CD4-positive, alpha-beta T cell treated with Interferon gamma for 1 hour (primary cell): ENCODE measurements at regions not wholly inside any gene's neighbourhood (a gene's known extent, or its start where the extent isn't known, plus 50 kb on each side); places are given as distances from the start of the nearest gene placed in this dataset.
A peak's percentile ranks its signal among the peaks of the same experiment; 100 is the strongest.

Experiments
- DNase-seq: peaks from one replicate; pipeline ENCODE4 v3.0.0-alpha.2; 2020

DNA sequence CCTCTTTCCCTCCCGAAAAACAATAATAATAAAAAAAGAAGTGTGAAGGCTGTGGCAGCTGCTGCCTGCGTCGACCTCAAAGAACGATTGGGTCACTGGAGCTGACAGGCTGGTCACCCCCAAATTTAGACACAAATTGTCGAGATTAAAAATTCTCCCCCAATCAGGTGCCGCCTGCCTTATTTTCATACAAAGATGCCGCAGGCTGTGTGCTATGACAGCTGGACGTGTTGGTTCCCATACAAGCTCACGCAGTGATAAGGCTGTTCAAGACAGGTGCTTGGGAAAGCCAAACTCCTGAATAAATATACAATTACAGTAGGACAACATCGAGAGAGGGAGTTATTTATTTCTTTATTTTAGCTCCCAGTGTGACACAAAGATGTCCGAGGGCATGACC, 1041.8 kb downstream of the VRK1 start:
- DNase-seq, result no peak

DNA sequence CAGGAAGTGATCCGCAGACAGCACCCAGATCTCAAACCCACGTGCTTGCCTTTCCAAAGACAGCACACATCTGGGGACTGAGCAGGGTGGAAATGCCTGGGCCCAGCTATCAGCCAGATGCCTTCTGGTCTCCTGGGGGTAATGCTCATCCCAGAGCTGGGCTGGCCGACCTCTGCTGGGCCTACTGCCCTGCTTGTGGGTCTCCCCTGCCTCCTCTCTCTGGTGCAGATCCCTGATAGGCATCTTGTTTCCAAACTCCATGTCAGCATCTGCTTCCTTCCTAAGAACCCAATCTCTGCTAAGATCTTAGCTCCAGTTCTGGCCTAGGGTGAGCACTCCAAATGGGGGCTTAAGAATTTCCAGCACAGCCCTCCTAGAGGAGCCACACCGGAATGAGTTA, 1043.0 kb downstream of the VRK1 start:
- no peak for DNase-seq

DNA sequence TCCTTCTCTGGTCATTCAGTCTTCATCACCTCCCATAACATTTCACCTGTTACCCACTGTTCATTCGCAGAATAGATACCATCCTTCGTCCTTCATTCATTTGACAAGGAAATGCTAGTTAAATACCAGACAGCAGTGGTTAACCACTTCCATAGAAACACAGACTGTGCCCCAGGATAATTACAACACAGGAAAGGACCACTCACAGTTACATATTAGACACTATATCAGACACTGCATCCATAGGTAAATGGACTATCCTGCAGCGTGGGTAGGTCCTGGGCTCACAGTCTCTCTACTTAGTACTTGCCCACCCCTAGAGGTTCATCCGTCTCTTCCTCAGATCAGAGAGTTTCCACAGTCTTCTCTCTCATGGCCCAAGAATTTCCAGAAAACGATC, 1044.6 kb downstream of the VRK1 start:
- DNase-seq, result no peak

DNA sequence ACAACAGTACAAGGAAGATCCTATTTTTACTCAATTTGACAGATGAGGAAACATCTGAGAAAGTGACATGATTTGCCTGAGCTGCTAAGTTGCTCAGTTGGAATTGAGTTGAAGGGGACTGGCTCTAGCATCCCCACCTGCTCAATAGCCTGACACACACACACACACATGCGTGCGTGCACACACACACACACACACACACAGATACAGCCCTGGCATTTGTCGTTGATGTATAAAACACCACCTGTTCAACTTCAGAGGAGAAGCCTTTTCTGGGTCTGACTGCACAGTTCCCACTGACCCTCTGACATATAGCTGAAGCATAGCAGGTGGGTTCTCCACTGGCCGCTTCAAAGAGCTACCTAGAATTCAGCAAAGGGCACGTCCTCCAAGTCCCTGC, 1045.9 kb downstream of the VRK1 start:
- DNase-seq, result no peak

DNA sequence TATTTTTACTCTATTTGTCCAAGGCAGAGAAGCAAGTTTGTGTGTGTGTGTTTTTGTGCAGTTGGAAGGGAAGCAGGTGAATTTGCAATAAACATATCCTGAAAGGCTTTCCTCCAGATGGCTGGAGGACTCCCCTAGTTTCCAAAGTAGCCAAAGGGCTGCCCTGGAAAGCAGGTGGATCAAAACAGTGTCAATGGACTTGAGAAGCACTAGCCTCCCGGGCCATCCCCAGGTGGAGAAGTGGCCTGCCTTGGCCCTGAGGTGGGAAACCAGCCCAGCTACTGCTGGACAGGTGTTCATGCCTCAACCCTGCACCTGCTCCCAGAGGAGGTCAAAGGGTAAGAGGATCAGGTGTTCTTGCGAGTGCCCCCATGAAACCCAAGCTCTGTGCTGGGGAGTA, 1046.9 kb downstream of the VRK1 start:
- DNase-seq, result no peak

DNA sequence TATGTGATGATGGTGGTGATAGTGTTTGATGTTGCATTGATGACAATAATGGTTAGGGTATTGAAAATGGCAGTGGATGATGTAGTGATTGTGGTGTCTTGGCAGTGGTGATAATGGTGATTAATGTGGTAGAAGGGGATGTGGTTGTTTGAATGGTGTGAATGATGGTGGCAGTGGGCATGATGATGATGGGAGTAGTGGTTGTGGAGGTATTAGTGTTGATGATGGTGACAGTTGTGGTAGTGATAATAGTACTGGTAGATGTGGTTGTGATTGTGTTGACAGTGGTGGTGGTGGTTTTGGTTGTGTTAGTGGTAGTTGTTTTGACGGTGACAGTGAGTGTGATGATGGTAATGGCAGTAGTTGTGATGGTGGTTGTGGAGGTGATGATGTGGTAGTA, 1049.0 kb downstream of the VRK1 start:
- DNase-seq, result no peak

DNA sequence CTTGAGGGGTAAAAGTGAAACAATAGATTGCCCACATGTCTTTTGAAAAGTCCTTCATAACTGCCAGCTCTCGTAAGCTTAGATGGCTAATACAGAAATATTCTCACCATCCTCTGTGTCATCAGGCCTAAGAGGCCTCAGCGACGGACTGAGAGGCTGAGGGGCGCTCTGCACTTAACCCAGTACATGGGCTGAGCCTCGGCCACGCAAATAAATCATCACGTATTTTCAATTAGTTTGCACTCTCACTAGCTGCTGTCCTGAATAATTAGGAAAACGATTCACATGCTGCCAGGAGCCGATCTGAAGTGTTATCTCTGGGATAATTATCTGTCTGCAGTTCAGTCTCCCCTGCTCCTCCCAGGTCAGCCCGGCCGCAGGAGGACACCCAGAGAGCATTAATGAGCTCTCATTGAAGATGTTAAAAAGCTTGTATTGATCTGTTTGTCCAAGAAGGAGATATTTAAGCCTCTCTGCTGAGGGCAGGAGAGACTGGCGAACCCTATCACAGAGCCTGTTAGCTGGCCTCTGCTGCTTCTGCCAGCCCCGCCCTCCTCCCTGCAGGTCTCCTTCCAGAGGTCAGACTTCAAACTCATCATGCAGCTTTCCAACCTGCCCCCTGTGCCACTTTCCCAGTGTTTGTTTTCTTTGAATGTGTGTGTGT, 1051.3 kb downstream of the VRK1 start:
- DNase-seq, result no peak

DNA sequence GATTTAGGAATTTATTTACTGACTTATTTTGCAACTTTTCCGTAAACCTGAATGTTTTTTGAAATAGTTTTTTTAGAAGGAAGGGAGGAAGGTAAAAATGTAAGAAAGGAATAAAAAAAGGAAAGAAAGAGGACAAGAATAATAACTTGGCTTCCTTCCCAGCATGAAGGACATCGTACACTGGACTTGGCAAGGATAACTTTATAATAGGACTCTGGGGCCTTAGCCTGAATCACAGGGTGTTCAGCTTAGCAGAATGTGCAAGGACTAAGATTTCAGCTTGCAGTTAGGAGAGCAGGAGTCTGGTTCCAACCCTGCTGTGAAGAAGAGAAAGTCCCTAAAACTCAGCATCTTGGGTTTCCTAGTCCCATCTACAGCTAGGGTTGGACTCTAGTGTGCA, 1053.3 kb downstream of the VRK1 start:
- no peak for DNase-seq

DNA sequence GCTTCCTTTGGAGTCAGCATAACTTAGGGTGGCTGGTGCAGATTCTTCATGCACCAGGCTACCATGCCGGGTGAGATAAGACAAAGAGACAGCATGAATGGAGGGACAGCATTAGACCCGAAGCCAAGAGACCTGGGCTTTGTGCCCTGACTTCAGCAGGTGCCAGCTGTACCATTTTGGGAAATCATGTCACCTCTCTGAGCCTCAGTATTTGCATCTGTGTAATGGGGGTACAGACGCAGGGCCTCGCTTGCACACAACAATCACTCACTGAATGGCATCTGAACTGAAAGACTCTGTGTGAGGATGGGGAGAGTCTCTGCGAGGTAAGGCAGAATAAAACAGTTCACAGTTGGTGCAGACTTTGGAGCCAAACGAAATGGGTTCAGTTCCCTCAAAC, 1053.7 kb downstream of the VRK1 start:
- no peak for DNase-seq

DNA sequence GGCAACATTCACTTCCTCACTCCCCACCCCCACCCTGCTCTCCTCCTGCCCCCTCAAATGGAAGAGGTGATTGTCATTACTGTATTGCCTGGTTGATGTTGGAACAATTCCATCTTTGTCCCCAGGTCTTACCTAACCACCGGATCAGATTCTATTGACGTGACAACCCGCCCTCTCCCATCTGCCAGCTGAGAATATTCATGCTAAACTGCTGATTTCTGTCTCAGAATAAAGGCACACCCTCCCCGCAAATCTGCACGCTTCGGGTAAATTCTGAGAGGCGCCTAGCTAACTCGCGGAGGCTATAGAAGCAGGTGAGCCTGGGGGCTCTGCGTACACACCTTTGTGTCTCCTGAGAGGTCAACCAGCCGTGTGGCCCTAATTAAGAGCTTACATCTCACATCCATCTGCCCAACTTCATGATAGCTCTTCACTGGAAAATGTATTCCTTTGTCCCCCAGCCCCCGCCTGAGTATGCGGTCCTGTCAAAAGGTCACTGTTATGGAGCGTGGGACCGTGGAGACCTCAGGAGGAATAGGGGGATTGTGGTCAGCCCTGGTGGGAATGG, 1054.3 kb downstream of the VRK1 start:
- DNase-seq, result no peak

DNA sequence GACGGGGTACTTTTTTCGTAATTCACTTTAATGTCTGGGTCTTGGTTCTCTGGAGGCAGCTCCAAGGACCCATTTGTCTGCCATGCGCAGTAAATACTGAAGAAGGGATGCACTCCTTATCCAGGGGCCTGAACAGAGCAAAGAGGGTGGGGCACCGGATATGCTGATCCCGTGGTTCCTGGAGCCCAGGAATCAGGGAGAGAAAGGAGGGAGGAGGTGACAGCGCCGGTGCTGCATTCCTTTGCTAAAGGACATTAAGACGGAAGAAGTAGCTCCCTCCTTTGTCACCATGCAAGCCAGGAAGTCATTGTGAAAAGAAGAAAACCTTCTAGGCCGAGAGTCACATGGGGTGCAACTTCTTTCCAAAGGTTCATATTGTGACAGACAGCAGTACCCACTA, 1057.7 kb downstream of the VRK1 start:
- no peak for DNase-seq

DNA sequence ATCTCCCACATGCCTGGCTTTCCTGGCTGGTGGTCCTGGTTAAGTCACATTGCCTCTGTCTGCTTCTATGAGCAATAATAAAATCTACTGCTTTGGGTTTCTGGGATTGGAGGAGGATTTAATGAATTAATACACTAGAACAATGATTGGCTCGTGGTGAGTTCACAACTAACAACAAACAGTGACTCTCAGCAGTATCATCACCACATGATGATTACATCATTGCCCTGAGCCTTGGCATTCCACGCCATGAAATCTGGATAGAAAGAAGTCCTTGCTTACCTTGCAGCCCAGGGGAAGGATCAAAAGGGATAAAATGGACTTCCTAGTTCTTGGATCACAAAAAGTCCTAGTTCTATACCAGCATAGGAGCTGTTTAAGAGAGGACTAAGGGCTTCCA, 1069.0 kb downstream of the VRK1 start:
- no peak for DNase-seq

DNA sequence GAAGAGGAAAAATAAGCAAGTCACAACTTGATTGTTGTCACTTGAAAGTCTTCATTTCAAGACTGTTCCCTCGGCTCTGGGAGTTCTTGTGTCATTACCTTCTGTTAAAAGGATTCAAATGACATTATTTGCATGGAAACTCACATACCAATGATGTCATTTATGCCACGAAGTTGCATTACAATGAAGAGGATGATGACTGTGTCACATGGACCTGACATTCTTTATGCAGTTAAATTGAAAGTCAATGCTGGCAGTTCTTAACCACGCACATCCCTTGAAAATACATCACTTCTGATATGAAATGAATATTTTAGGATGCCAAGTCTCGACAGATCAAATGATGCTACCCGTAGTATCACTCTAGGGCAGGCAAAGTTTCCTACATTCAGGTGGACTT, 1069.5 kb downstream of the VRK1 start:
- DNase-seq, result no peak

DNA sequence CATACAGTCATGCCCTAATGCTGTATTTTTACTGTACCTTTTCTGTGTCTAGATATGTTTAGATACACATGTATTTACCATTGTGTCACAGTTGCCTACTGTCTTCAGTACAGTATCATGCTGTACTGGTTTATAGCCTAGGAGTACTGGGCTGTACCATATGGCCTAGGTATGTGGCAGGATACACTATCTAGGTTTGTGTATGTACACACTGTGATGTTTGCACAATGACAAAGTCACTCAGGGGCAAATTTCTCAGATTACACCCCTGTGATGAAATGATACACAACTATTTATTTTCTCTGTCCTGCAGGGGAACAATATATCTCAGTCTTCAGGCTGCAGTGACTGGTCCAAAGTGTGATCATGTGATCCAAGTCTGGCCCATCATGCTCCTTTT, 1076.1 kb downstream of the VRK1 start:
- no peak for DNase-seq

DNA sequence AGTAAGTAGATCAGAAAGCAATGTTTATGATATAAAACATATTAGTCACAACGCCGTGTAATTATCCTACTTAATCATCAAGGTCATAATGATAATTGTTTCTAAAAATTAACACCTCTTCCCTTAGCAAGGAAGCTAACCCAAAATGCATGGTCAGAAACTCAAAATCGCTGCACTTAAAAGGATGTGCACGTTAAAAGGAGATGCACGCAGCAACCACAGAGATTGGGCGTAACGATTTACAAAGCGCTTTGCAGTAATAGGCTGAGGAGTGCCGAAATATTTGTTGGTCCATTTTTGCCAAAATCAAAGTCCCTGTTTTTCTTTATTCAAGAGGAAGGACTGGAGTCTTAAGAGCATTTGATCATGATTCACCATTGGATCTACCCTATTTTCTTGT, 1077.2 kb downstream of the VRK1 start:
- no peak for DNase-seq

DNA sequence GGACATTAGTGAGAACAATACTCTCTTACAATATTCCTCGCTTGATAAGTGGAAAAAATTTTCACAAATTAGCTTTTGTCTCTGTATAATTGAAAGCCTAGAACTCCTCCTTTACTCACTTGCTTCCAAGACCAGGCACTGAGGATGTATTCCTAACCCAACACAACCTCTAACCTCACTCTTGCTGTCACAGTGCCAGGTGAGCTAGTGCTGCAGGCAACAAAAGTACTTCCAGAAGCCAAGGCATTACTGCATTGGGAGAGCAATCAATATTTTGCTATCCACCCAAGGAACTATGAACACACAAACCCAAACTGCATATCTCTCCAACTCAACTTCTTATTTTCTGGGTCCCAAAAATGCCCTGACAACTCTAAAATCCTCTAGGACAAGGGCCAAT, 1081.0 kb downstream of the VRK1 start:
- no peak for DNase-seq

DNA sequence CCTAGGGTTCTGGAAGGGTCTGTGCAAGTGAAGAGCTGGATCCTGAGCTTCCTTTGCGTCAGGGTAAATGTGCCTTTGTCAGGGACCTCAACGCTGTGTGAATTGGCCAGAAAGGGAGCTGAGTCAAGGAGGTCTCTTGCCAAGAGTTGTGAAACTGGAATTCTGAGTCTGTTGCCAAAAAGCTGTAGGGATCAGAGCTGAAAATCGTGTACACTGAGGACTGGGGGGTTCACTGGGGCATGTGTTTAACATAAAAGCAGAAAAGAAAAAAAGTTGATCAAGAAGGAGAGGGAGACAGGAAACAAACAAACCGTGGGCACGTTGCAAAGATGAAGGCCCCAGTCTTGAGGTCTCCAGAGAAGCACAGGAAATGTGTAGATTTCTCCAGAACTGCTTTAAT, 1081.5 kb downstream of the VRK1 start:
- peak; percentile 5 for DNase-seq

DNA sequence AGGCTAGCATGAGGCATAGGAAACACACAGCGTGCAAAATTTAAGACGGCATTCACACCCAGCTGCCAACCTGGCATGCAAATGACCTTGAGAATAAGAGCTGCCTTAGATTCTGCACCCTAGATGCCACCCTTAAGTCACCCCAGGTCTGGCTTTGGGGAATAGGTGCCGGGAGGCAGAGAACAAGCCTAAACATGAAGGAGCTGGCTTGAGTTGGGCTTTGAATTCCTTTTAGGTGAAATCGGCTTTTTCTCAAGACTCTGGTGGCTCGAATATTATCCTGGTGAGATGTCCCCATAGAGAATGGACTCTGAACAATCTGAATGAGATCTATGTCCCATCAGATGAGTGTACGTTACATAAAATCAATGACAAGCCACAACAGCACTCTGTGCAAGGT, 1090.5 kb downstream of the VRK1 start:
- no peak for DNase-seq

DNA sequence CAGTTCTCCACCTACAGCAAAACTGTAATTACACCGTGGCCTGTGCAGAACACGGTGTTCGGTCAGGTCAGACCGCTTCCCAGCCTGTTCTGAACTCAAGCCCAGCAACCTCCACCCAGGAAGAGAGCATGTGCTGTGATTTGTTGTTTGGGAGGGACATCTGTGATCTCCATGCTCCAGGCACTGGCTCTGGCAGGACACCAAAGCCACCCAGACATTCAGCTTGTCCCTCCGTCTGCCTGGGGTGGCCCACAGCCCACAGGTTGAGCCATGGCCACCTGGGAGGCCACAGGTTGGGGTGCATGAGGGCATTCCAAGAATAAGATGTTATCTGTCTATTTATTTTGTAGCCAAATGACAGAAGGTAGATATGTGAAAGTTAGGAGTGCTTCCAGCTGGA, 1091.1 kb downstream of the VRK1 start:
- no peak for DNase-seq

DNA sequence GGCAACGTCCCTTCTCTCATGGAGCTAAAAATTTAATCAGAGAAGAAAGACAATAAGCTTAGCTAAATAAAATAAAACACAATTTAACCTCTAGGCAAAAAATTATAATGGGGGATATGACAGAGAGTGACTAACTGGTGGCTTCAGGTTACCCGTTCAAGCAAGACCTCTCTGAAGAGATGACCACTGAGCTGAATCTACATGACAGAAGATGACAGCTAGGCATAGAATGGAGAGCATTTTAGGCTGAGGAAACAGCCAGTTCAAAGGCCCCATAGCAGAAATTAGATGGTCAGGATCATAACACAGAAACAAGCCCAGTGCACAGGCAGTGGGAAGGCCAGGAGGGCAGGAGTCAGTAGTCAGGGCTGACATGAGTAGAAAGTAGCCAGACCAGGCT, 1094.3 kb downstream of the VRK1 start:
- DNase-seq, result no peak

DNA sequence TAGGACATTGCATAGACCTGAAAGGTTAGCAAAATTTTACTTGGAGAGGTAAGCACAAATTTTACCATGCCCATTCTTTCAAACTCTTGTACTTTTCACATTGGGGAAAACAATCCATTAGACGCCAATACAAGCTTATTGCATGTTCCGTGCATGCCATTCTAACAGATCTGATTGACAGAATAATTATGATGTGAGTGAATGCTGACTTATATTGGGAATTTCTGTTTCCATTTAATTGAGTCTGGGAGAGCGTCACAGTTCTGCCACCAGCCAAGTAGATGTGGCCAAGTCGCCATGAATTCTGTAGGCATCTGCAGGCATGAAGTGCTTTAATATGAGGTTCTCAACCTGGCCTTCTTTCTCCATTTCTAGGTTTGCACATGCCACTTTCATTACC, 1097.4 kb downstream of the VRK1 start:
- no peak for DNase-seq

DNA sequence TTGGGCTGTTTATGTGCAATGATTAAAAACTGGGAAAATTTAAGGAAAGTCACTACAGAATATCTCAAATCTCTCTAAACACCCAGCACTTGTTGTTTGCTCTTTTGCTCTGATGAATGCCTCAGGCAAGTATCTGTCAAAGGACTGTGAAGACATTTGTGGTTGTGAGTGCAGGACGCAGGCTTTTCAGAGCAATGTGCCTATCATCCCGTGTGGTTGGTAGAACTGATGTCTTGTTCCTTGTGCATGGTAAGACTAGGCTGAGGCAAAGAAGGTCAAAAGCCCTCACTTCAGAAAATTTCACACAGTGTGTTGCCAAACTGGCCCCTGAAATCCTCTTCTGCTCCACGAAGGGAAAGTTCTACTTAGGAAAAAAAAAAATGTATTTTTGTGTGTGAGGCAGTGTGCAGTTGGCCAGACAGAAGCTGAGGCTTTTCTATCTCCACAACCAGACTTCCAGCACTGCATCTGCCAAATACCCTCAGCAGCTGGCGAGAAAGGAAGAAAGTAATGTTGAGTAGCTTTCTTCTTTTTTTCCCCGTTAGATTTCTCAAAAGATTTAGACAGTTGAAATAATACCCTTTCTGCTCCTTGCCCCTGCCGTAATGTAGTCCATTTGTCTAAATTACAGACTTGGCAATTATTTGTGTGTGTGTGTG, 1103.1 kb downstream of the VRK1 start:
- no peak for DNase-seq

DNA sequence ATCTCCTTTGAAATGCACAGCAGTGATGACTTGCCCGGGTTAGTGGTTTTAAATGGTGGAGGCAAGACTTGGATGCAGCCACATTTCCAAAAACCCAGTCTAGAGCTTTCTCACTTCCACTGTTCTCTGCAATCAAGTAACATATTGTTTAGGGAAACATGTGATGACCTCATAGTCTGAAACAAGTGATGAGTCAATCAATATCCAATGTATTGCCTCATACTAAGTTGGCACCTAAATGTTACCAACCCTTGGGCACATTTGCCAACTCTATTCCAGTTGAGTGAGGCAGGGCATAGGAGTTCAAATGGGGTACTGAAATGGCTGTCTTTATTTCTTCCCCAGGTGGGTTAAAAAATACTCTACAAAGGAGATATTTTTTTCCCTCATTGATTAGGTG, 1105.4 kb downstream of the VRK1 start:
- DNase-seq, result no peak

DNA sequence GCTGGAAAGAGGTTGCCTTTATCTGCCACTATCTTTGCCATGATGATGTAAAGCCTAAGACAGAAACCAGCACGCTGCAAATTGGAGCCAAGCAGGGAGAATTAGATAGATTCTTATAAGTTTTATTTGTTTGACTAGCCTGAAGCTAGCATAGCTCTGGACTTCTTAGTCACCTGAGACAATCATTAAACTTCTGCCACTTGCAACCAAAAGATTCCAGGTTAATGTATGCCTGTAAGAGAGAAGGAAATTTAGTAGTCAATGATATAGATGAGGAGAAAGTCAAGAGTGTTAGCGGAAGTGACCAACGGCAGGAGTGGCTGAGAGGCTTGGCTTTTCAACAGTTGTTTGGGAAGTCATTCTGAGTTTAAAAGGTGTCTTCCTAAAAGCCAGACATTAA, 1106.6 kb downstream of the VRK1 start:
- DNase-seq, result no peak

DNA sequence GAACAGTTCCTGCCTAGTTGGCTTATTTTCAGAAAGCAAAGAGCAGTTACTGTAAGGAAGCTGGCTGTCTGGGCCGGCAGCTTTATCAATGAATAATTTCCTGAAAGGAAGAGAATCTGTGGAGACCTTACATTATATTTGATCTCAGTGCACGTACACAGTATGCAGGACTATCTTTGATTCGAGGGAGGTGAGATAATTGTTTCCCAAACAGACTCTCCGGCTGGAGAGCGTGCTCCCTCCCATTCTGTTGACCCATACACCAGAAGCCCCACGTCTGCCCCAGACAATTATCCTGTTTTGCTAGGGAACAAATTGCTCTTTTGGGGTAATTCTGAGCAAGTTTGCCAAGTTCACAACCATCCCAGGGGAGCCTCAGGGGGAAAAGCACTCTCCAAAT, 1115.0 kb downstream of the VRK1 start:
- no peak for DNase-seq
